ENCODE measurements at regions not wholly inside any gene's neighbourhood (a gene's known extent, or its start where the extent isn't known, plus 50 kb on each side); places are given as distances from the start of the nearest gene placed in this dataset.

DNA sequence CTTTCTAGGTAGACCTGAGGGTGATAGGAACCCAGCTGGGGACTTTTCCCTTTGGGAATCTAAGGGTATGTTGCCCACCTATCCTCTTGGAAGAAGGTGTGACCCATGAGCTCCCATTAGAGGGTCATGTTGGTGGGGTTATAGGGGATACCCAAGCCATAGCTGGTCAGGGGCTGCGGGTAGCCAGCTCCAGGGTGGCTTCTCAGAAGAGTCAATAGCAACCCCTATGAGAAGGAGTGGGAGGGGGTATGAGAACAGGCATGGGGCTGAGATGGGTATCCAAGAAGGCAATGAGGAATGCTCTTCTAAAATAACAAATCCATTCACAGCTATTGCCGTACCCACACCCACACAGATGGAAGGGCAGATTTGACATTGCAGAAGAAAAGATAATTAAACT, 217.8 kb downstream of the UACA start:
- Mint-ChIP-seq H3K36me3 (no peaks in the 10 kb centered on the region), H3K27me3 (ENCODE audit: low read depth) (peaks cover 7% of the 10 kb centered on the region)
- TF ChIP-seq, protein P1, sequence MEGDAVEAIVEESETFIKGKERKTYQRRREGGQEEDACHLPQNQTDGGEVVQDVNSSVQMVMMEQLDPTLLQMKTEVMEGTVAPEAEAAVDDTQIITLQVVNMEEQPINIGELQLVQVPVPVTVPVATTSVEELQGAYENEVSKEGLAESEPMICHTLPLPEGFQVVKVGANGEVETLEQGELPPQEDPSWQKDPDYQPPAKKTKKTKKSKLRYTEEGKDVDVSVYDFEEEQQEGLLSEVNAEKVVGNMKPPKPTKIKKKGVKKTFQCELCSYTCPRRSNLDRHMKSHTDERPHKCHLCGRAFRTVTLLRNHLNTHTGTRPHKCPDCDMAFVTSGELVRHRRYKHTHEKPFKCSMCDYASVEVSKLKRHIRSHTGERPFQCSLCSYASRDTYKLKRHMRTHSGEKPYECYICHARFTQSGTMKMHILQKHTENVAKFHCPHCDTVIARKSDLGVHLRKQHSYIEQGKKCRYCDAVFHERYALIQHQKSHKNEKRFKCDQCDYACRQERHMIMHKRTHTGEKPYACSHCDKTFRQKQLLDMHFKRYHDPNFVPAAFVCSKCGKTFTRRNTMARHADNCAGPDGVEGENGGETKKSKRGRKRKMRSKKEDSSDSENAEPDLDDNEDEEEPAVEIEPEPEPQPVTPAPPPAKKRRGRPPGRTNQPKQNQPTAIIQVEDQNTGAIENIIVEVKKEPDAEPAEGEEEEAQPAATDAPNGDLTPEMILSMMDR (IDR thresholded peaks at IDR 0.05; ENCODE audit: unreplicated experiment): no peak

DNA sequence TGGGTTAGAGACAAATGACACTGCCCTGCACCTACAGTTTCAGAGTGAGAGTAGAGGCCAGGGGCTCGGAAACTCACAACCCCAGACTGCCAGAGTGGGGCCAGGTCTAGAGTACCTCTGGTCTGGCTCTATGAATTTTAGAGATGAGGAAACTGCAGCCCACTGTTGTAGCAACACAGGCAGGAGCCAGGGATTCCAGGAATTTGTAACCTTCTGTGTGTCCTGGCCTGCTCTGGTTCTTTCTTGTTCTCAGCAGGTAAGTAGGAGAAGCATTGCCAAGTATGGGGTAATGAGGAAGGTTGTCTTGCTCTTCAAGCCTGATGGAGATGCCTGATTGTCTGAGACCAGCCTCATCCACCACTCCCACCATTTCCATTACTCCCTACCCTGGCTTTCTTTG, 221.8 kb downstream of the UACA start:
- DNase-seq (ENCODE audit: low spot score in 2 of 2, unreplicated experiment in 2 of 2): no peak
- Mint-ChIP-seq H3K4me1 (no peaks in the 10 kb centered on the region), H3K9me3 (peaks cover 5% of the 10 kb centered on the region), H3K27me3 (ENCODE audit: low read depth) (peaks cover 19% of the 10 kb centered on the region), H3K27ac (no peak overlapping the region), H3K36me3 (no peaks in the 10 kb centered on the region), H3K4me3 (no peak overlapping the region)
- TF ChIP-seq, protein P1 (IDR thresholded peaks at IDR 0.05; ENCODE audit: unreplicated experiment): no peak

More for the DNA sequence above, 217.8 kb downstream of the UACA start:
- DNase-seq (ENCODE audit: low spot score in 2 of 2, unreplicated experiment in 2 of 2): peak in 1 of 2 experiments; percentile 7
- Mint-ChIP-seq H3K4me3 (no peak overlapping the region), H3K4me1 (no peaks in the 10 kb centered on the region), H3K27ac (no peak overlapping the region), H3K9me3 (peaks cover 5% of the 10 kb centered on the region)

DNA sequence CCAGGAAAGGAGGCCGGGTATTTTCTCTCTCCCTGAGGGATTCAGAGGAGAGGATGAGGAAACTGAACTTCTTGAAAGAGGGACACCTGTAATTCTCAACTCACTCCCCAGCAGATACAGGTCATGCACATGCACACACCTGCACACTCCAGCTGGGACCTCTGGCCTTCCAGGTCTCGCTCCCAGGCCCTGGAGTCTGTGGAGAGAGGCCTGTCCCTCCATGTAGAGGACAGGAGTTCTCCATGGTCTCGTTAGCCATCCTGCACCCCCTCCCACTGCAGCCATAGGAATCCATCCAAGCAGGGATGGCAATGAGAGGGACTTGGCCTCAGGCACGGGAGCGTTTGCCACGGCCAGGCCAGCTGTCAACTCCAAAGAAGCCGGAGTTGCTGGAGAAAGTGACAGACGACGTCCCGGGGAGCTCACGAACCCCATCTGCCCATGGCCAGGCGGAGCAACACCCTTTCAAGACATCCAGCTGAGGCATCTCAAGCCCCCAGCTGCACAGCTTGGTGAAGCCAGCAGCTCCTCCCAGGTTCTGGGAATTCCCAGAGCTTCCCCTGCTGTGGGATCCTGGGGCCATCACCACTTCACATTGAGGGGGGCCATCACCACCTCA, 223.3 kb downstream of the UACA start:
- Mint-ChIP-seq H3K4me3 (no peak overlapping the region), H3K4me1 (peaks cover 1% of the 10 kb centered on the region), H3K9me3 (peaks cover 5% of the 10 kb centered on the region), H3K27ac (no peak overlapping the region), H3K27me3 (ENCODE audit: low read depth) (peaks cover 29% of the 10 kb centered on the region), H3K36me3 (no peaks in the 10 kb centered on the region)
- TF ChIP-seq, protein P1 (IDR thresholded peaks at IDR 0.05; ENCODE audit: unreplicated experiment): no peak
- no peak for DNase-seq (ENCODE audit: low spot score in 2 of 2, unreplicated experiment in 2 of 2)

DNA sequence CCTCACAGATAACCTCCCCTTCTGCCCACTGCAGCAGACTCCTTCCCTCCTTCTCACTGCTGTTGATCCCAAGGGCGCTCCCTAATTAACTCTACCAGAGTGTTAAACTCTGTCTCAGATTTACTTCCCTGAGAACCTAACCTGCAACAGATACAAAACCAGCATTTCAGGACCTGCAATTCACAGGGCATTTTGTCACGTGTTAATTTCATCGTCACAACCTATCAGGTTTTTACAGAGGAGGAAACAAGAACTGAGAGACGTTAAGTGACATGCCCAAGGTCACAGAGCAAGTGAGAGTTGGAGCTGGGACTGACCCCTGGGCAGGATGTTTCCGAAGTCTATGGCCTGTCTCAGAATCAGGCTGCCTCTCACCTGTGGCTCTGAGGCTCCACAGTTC, 223.9 kb downstream of the UACA start:
- H3K36me3 Mint-ChIP-seq: no peaks in the 10 kb centered on the region
- TF ChIP-seq, protein P1 (IDR thresholded peaks at IDR 0.05; ENCODE audit: unreplicated experiment): no peak
- peaks cover 35% of the 10 kb centered on the region for H3K27me3 Mint-ChIP-seq (ENCODE audit: low read depth)
- H3K27ac Mint-ChIP-seq: no peak overlapping the region
- no peak for DNase-seq (ENCODE audit: low spot score in 2 of 2, unreplicated experiment in 2 of 2)
- H3K9me3 Mint-ChIP-seq: peaks cover 5% of the 10 kb centered on the region
- H3K4me3 Mint-ChIP-seq: no peak overlapping the region
- peaks cover 3% of the 10 kb centered on the region for H3K4me1 Mint-ChIP-seq

DNA sequence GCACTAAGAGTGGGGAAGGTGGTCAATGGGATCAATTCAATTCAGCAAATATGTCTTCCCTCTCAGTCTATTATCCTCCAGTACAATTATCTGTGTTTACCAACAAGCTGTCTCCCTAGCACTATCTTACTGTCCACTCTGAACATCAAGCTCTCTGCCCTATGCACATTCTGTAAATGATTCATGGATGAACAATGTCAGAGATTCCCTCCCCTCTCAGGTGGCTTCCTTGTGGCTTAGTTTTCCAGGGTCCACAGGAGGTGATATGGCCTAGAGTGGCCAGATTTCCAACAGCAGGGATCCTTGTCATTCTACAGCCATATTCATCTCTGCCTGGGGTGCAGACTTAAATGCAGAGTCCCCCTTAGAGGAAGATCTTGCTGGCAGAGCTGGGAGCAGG, 225.1 kb downstream of the UACA start:
- Mint-ChIP-seq H3K4me3 (no peak overlapping the region), H3K27me3 (ENCODE audit: low read depth) (peaks cover 43% of the 10 kb centered on the region)
- TF ChIP-seq, protein P1 (IDR thresholded peaks at IDR 0.05; ENCODE audit: unreplicated experiment): no peak

DNA sequence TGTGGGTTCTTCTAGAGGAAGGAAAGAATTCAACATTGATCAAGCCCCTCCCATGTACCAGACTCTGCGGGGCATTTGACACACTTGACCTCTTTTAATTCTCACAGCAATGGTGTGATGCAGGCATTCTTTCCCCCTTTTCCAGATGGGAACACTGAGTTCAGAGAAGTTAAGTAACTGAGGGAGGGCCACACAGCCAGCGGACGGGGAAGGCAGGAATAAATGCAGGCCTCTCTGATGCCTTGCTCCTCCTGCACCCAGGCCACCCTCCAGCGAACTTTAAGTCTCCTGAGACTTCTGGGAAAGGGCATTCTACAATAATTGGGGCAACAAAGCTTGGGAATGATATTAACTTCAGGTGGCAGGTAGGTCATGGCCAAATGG, 227.4 kb downstream of the UACA start:
- Mint-ChIP-seq H3K4me1 (peaks cover 3% of the 10 kb centered on the region), H3K27ac (no peak overlapping the region), H3K4me3 (no peak overlapping the region), H3K27me3 (ENCODE audit: low read depth) (peaks cover 52% of the 10 kb centered on the region), H3K9me3 (no peaks in the 10 kb centered on the region), H3K36me3 (no peaks in the 10 kb centered on the region)
- TF ChIP-seq, protein P1 (IDR thresholded peaks at IDR 0.05; ENCODE audit: unreplicated experiment): no peak
- no peak for DNase-seq (ENCODE audit: low spot score in 2 of 2, unreplicated experiment in 2 of 2)

More for the DNA sequence above, 225.1 kb downstream of the UACA start:
- no peak for DNase-seq (ENCODE audit: low spot score in 2 of 2, unreplicated experiment in 2 of 2)
- H3K36me3 Mint-ChIP-seq: no peaks in the 10 kb centered on the region
- H3K9me3 Mint-ChIP-seq: no peaks in the 10 kb centered on the region
- peaks cover 3% of the 10 kb centered on the region for H3K4me1 Mint-ChIP-seq
- H3K27ac Mint-ChIP-seq: no peak overlapping the region
